HEK293 (cell line): ENCODE measurements at regions not wholly inside any gene's neighbourhood (a gene's known extent, or its start where the extent isn't known, plus 50 kb on each side); places are given as distances from the start of the nearest gene placed in this dataset.

ENCODE experiments used
- CTCF ChIA-PET: fragments of 350-600 bp; formaldehyde crosslinking; extraction: SDS; loops from one replicate; lab custom pipeline; 2021; ENCODE audit warnings: antibody characterized with exemption; lab: Yijun Ruan, JAX
- POLR2A ChIA-PET: fragments of 300-600 bp; formaldehyde crosslinking; extraction: SDS; loops from one replicate; lab custom pipeline; 2020; ENCODE audit warnings: antibody characterized with exemption, inconsistent platforms; lab: Yijun Ruan, JAX
- H3K27ac ChIP-seq: fragments of 200-500 bp; sonication (Bioruptor generic); 2 replicates; pipeline ENCODE4 v1.5.1; 2014; ENCODE audit warnings: low read depth, low read length, control low read depth, inconsistent platforms; ENCODE audit errors: extremely low read depth
- H3K36me3 ChIP-seq, 2 experiments: fragments of 200-500 bp in 1 of 2; sonication (Bioruptor generic) in 1 of 2; 1 replicate in 1 of 2; 2 replicates in 1 of 2; pipeline ENCODE4 v1.5.1; 2014 to 2017; ENCODE audit warnings: inconsistent platforms in 2 of 2, low read length in 2 of 2; ENCODE audit not compliant: control insufficient read depth in 2 of 2, insufficient read depth in 1 of 2
- H3K4me1 ChIP-seq: fragments of 200-500 bp; sonication (Bioruptor generic); 2 replicates; pipeline ENCODE4 v1.5.1; 2014; ENCODE audit warnings: mild to moderate bottlenecking, low read length, inconsistent platforms; ENCODE audit not compliant: control insufficient read depth, insufficient read depth
- H3K4me3 ChIP-seq: 2 replicates; pipeline ENCODE4 v1.5.1; 2011; ENCODE audit warnings: low read depth, mild to moderate bottlenecking, control low read depth, low read length, moderate library complexity
- H3K9me3 ChIP-seq: fragments of 200-500 bp; sonication (Bioruptor generic); 2 replicates; pipeline ENCODE4 v1.5.1; 2014; ENCODE audit warnings: low read depth, low read length, inconsistent platforms; ENCODE audit not compliant: control insufficient read depth, insufficient read depth
- BCL6B ChIP-seq: fragments of 450-650 bp; formaldehyde crosslinking; IDR thresholded peaks from 2 replicates; pipeline ENCODE4 v1.5.1; 2017; ENCODE audit warnings: missing biosample characterization, missing genetic modification characterization
- FEZF1 ChIP-seq: fragments of 450-650 bp; formaldehyde crosslinking; IDR thresholded peaks from 2 replicates; pipeline ENCODE4 v1.5.1; 2016; ENCODE audit warnings: missing biosample characterization, missing genetic modification characterization
- KLF10 ChIP-seq: fragments of 450-650 bp; IDR thresholded peaks from 2 replicates; pipeline ENCODE4 v1.5.1; 2018; ENCODE audit warnings: missing biosample characterization, mild to moderate bottlenecking, missing genetic modification characterization
- PRDM2 ChIP-seq: fragments of 450-650 bp; formaldehyde crosslinking; IDR thresholded peaks from 2 replicates; pipeline ENCODE4 v1.5.1; 2016; ENCODE audit warnings: missing biosample characterization, missing genetic modification characterization, borderline replicate concordance
- SALL2 ChIP-seq: fragments of 450-650 bp; formaldehyde crosslinking; IDR thresholded peaks from 2 replicates; pipeline ENCODE4 v1.5.0; 2017; ENCODE audit warnings: missing biosample characterization, mild to moderate bottlenecking, missing genetic modification characterization, borderline replicate concordance
- ZBTB20 ChIP-seq: fragments of 450-650 bp; formaldehyde crosslinking; IDR thresholded peaks from 2 replicates; pipeline ENCODE4 v1.5.1; 2016; ENCODE audit warnings: missing biosample characterization, missing genetic modification characterization
- ZBTB21 ChIP-seq: fragments of 450-650 bp; formaldehyde crosslinking; IDR thresholded peaks from 2 replicates; pipeline ENCODE4 v1.5.1; 2017; ENCODE audit warnings: missing biosample characterization, missing genetic modification characterization
- ZBTB8A ChIP-seq: fragments of 450-650 bp; formaldehyde crosslinking; IDR thresholded peaks from 2 replicates; pipeline ENCODE4 v1.5.1; 2016; ENCODE audit warnings: missing biosample characterization, missing genetic modification characterization
- ZEB2 ChIP-seq: fragments of 450-650 bp; formaldehyde crosslinking; IDR thresholded peaks from 2 replicates; pipeline ENCODE4 v1.5.1; 2016; ENCODE audit warnings: missing biosample characterization, missing genetic modification characterization
- ZFP69B ChIP-seq: fragments of 450-650 bp; formaldehyde crosslinking; IDR thresholded peaks from 2 replicates; pipeline ENCODE4 v1.5.1; 2016; ENCODE audit warnings: missing biosample characterization, missing genetic modification characterization
- ZNF155 ChIP-seq: fragments of 450-650 bp; formaldehyde crosslinking; IDR thresholded peaks from 2 replicates; pipeline ENCODE4 v1.5.1; 2016; ENCODE audit warnings: missing biosample characterization, missing genetic modification characterization
- ZNF16 ChIP-seq: fragments of 450-650 bp; formaldehyde crosslinking; IDR thresholded peaks from 2 replicates; pipeline ENCODE4 v1.5.1; 2016; ENCODE audit warnings: low read depth, missing biosample characterization, missing genetic modification characterization
- ZNF274 ChIP-seq, 2 experiments: fragments of 200-500 bp in 1 of 2; fragments of 450-650 bp in 1 of 2; sonication (Bioruptor generic) in 1 of 2; formaldehyde crosslinking in 1 of 2; IDR thresholded peaks; 2 replicates each; pipeline versions ENCODE4 v1.5.1 to v1.6.1; 2014 to 2016; ENCODE audit warnings: borderline replicate concordance in 1 of 2, inconsistent platforms in 1 of 2, low read length in 1 of 2, missing biosample characterization in 1 of 2, missing genetic modification characterization in 1 of 2
- ZNF362 ChIP-seq: fragments of 450-650 bp; formaldehyde crosslinking; IDR thresholded peaks from 2 replicates; pipeline ENCODE4 v1.5.1; 2016; ENCODE audit warnings: missing biosample characterization, missing genetic modification characterization
- ZNF366 ChIP-seq: fragments of 450-650 bp; formaldehyde crosslinking; conservative IDR thresholded peaks from 2 replicates; pipeline ENCODE4 v1.5.1; 2016; ENCODE audit warnings: missing biosample characterization, missing genetic modification characterization
- ZNF37A ChIP-seq: fragments of 450-650 bp; IDR thresholded peaks from 2 replicates; pipeline ENCODE4 v1.5.1; 2018; ENCODE audit warnings: missing biosample characterization, missing genetic modification characterization
- ZNF423 ChIP-seq: fragments of 450-650 bp; formaldehyde crosslinking; IDR thresholded peaks from 2 replicates; pipeline ENCODE4 v1.5.1; 2016; ENCODE audit warnings: missing biosample characterization, missing genetic modification characterization
- ZNF777 ChIP-seq: fragments of 450-650 bp; formaldehyde crosslinking; IDR thresholded peaks from 2 replicates; pipeline ENCODE4 v1.5.1; 2017; ENCODE audit warnings: missing biosample characterization, missing genetic modification characterization, borderline replicate concordance
- ZSCAN18 ChIP-seq: fragments of 450-650 bp; formaldehyde crosslinking; IDR thresholded peaks from 2 replicates; pipeline ENCODE4 v1.5.1; 2016; ENCODE audit warnings: missing biosample characterization, missing genetic modification characterization
- ZSCAN23 ChIP-seq: fragments of 450-650 bp; formaldehyde crosslinking; IDR thresholded peaks from 2 replicates; pipeline ENCODE4 v1.5.1; 2016; ENCODE audit warnings: missing biosample characterization, missing genetic modification characterization

- Histone ChIP-seq H3K4me3 (no peak overlapping the region), H3K36me3 (no peaks in the 10 kb centered on the region), H3K27ac (no peak overlapping the region), H3K9me3 (no peaks in the 10 kb centered on the region), H3K4me1 (no peaks in the 10 kb centered on the region)
- ChIA-PET POLR2A (no interaction called here), CTCF (no interaction called here)
- TF ChIP-seq ZBTB20 (tag by site-specific recombination): no peak
- no peak for TF ChIP-seq ZNF777
- no peak for TF ChIP-seq ZNF155
- TF ChIP-seq ZEB2 (tag by site-specific recombination): no peak
- TF ChIP-seq ZNF366 (tag by site-specific recombination): no peak
- TF ChIP-seq, all 188 proteins: peak for 0
Observed at GRCh38 chr14:40727107-40727506, 879.6 kb upstream of the LRFN5 start.

GRCh38 chr14:40713387-40713786, 893.3 kb upstream of the LRFN5 start:
- ChIA-PET CTCF (no interaction called here), POLR2A (no interaction called here)
- no peaks in the 10 kb centered on the region for H3K4me1 ChIP-seq
- TF ChIP-seq ZNF274 (IDR thresholded peaks at IDR 0.05; ENCODE audit: low read length): no peak
- no peak for TF ChIP-seq ZNF274 (tag by site-specific recombination; IDR thresholded peaks at IDR 0.05; ENCODE audit: borderline replicate concordance)
- no peak for TF ChIP-seq SALL2 (tag by site-specific recombination)
- TF ChIP-seq FEZF1 (tag by site-specific recombination): no peak
- no peak for TF ChIP-seq ZNF16
- H3K36me3 ChIP-seq: no peaks in the 10 kb centered on the region
- H3K27ac ChIP-seq: no peak overlapping the region
- H3K4me3 ChIP-seq: no peak overlapping the region
- no peaks in the 10 kb centered on the region for H3K9me3 ChIP-seq

GRCh38 chr14:40697231-40697630, 909.4 kb upstream of the LRFN5 start:
- POLR2A ChIA-PET: no interaction called here

More at GRCh38 chr14:40697231-40697630, 909.4 kb upstream of the LRFN5 start:
- H3K36me3 ChIP-seq: no peaks in the 10 kb centered on the region
- CTCF ChIA-PET: no interaction called here
- TF ChIP-seq KLF10 (tag by site-specific recombination) (no peak), ZFP69B (tag by site-specific recombination) (no peak), ZSCAN18 (no peak), ZNF362 (tag by site-specific recombination) (no peak), BCL6B (no peak), ZBTB21 (no peak), ZSCAN23 (tag by site-specific recombination) (no peak), ZNF423 (tag by site-specific recombination) (no peak), ZNF37A (no peak), ZBTB8A (tag by site-specific recombination) (no peak), PRDM2 (tag by site-specific recombination) (no peak)
- TF ChIP-seq, all 188 proteins: peak for 0
- no peaks in the 10 kb centered on the region for H3K4me1 ChIP-seq
- no peaks in the 10 kb centered on the region for H3K9me3 ChIP-seq
- no peak overlapping the region for H3K4me3 ChIP-seq
- H3K27ac ChIP-seq: no peak overlapping the region
